ENCODE measurements at regions not wholly inside any gene's neighbourhood (a gene's known extent, or its start where the extent isn't known, plus 50 kb on each side); places are given as distances from the start of the nearest gene placed in this dataset.

GRCh38 chr12:126510630-126511029, 1445.4 kb downstream of the AACS start:
- no peak for TF ChIP-seq CTCF (conservative IDR thresholded peaks at IDR 0.05)
- no peak for TF ChIP-seq ZFX (IDR thresholded peaks at IDR 0.05)
